ENCODE measurements at regions not wholly inside any gene's neighbourhood (a gene's known extent, or its start where the extent isn't known, plus 50 kb on each side); places are given as distances from the start of the nearest gene placed in this dataset.

- TF ChIP-seq RXRA (IDR thresholded peaks at IDR 0.05; ENCODE audit: borderline replicate concordance, low read depth) (no peak), MXI1 (IDR thresholded peaks at IDR 0.05; ENCODE audit: low read depth, low read length) (no peak), YY1 (IDR thresholded peaks at IDR 0.05; ENCODE audit: low read depth) (no peak)
These were observed 169.2 kb downstream of the HINT1 start (continued) for GRCh38 chr5:130995851-130996250.

- Histone ChIP-seq H3K4me2 (no peak overlapping the region), H3K27ac (ENCODE audit: low read depth in 2 of 2, low read length in 1 of 2) (no peak overlapping the region), H3K79me2 (ENCODE audit: insufficient read depth) (no peaks in the 10 kb centered on the region), H3K9me2 (no peaks in the 10 kb centered on the region), H3K36me3 (replicated peaks in 1 of 2; ENCODE audit: control insufficient read depth in 1 of 2, insufficient read depth in 2 of 2, low read length in 1 of 2) (no peaks in the 10 kb centered on the region), H3K9ac (no peak overlapping the region), H3F3A (replicated peaks; ENCODE audit: insufficient read depth) (peaks cover 20% of the 10 kb centered on the region), H3K4me1 (ENCODE audit: control insufficient read depth in 1 of 2, insufficient read depth in 2 of 2, low read depth in 1 of 2, low read length in 1 of 2) (peaks cover 0 to 23% of the 10 kb centered on the region in 2 experiments; a peak in 1 of 4 replicates), H4K20me1 (ENCODE audit: insufficient read depth) (no peaks in the 10 kb centered on the region), H3K27me3 (ENCODE audit: insufficient read depth) (no peaks in the 10 kb centered on the region), H2AFZ (ENCODE audit: low read depth) (no peak overlapping the region), H3K4me3 (ENCODE audit: low read depth in 2 of 2, low read length in 1 of 2) (no peak overlapping the region), H3K9me3 (no peaks in the 10 kb centered on the region)
- TF ChIP-seq EP300 (IDR thresholded peaks at IDR 0.05; ENCODE audit: borderline replicate concordance in 1 of 2, low read depth in 1 of 2, low read length in 1 of 2) (no peak), PBX3 (IDR thresholded peaks at IDR 0.05) (no peak), FOXM1 (IDR thresholded peaks at IDR 0.05; ENCODE audit: low read depth) (no peak), FOXJ3 (CRISPR knock-in tag; IDR thresholded peaks at IDR 0.05) (no peak), GABPA (IDR thresholded peaks at IDR 0.05; ENCODE audit: low read depth) (no peak), TAF1 (IDR thresholded peaks at IDR 0.05; ENCODE audit: borderline replicate concordance, low read depth, low read length) (no peak), NRF1 (IDR thresholded peaks at IDR 0.05; ENCODE audit: low read depth, low read length) (no peak), SMC3 (IDR thresholded peaks at IDR 0.05; ENCODE audit: low read depth, low read length) (no peak), RAD21 (IDR thresholded peaks at IDR 0.05; ENCODE audit: low read length) (no peak)
- TF ChIP-seq, protein P1, sequence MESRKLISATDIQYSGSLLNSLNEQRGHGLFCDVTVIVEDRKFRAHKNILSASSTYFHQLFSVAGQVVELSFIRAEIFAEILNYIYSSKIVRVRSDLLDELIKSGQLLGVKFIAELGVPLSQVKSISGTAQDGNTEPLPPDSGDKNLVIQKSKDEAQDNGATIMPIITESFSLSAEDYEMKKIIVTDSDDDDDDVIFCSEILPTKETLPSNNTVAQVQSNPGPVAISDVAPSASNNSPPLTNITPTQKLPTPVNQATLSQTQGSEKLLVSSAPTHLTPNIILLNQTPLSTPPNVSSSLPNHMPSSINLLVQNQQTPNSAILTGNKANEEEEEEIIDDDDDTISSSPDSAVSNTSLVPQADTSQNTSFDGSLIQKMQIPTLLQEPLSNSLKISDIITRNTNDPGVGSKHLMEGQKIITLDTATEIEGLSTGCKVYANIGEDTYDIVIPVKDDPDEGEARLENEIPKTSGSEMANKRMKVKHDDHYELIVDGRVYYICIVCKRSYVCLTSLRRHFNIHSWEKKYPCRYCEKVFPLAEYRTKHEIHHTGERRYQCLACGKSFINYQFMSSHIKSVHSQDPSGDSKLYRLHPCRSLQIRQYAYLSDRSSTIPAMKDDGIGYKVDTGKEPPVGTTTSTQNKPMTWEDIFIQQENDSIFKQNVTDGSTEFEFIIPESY (IDR thresholded peaks at IDR 0.05; ENCODE audit: borderline replicate concordance, low read depth) = no peak
- TF ChIP-seq, protein P2, sequence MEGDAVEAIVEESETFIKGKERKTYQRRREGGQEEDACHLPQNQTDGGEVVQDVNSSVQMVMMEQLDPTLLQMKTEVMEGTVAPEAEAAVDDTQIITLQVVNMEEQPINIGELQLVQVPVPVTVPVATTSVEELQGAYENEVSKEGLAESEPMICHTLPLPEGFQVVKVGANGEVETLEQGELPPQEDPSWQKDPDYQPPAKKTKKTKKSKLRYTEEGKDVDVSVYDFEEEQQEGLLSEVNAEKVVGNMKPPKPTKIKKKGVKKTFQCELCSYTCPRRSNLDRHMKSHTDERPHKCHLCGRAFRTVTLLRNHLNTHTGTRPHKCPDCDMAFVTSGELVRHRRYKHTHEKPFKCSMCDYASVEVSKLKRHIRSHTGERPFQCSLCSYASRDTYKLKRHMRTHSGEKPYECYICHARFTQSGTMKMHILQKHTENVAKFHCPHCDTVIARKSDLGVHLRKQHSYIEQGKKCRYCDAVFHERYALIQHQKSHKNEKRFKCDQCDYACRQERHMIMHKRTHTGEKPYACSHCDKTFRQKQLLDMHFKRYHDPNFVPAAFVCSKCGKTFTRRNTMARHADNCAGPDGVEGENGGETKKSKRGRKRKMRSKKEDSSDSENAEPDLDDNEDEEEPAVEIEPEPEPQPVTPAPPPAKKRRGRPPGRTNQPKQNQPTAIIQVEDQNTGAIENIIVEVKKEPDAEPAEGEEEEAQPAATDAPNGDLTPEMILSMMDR (IDR thresholded peaks at IDR 0.05) = no peak
- CTCF ChIA-PET = no interaction called here
- POLR2A ChIA-PET = no interaction called here
- 57% methylated on average over 10 of the region's 16 CpGs for WGBS (ENCODE audit: low lambda C conversion rate)
- no peak for DNase-seq
These were observed 169.9 kb downstream of the HINT1 start for GRCh38 chr5:130995254-130995515.
